ENCODE measurements at regions not wholly inside any gene's neighbourhood (a gene's known extent, or its start where the extent isn't known, plus 50 kb on each side); places are given as distances from the start of the nearest gene placed in this dataset.

DNA sequence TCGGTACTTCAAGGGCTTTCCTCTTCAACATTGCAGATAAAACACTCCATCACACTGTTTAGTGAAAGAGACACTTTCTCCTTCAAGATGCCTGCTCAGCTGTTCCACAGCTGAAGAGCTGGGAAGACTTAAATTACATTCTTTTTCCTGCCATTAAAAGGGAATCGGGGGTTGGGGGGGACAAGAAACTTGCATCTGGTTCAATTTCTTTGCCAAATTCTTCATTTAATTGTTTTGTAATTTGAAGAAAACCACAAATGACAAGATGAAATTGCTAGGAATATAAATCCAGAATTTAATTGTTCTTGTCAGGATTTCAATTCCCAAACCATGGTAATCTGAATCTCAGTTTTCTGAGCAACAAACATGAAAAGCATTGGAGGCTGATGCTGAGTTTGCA, 478.3 kb downstream of the EBF1 start:
- no peaks in the 10 kb centered on the region for H3K79me2 ChIP-seq (ENCODE audit: low read length)
- no peak overlapping the region for H3K27ac ChIP-seq (ENCODE audit: low read length)
- H3K27me3 ChIP-seq (replicated peaks; ENCODE audit: insufficient read depth, low read length): no peaks in the 10 kb centered on the region
- H3K9me2 ChIP-seq (replicated peaks; ENCODE audit: insufficient read depth, low read length): no peaks in the 10 kb centered on the region
- no peak overlapping the region for H3K9ac ChIP-seq (ENCODE audit: low read length)
- H3K9me3 ChIP-seq (replicated peaks; ENCODE audit: insufficient read depth, low read length): no peaks in the 10 kb centered on the region
- DNase-seq: no peak
- H4K20me1 ChIP-seq (ENCODE audit: insufficient read depth, low read length): no peaks in the 10 kb centered on the region
- no peaks in the 10 kb centered on the region for H3K36me3 ChIP-seq (replicated peaks; ENCODE audit: insufficient read depth, low read length)
- TF ChIP-seq, protein P1, sequence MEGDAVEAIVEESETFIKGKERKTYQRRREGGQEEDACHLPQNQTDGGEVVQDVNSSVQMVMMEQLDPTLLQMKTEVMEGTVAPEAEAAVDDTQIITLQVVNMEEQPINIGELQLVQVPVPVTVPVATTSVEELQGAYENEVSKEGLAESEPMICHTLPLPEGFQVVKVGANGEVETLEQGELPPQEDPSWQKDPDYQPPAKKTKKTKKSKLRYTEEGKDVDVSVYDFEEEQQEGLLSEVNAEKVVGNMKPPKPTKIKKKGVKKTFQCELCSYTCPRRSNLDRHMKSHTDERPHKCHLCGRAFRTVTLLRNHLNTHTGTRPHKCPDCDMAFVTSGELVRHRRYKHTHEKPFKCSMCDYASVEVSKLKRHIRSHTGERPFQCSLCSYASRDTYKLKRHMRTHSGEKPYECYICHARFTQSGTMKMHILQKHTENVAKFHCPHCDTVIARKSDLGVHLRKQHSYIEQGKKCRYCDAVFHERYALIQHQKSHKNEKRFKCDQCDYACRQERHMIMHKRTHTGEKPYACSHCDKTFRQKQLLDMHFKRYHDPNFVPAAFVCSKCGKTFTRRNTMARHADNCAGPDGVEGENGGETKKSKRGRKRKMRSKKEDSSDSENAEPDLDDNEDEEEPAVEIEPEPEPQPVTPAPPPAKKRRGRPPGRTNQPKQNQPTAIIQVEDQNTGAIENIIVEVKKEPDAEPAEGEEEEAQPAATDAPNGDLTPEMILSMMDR (IDR thresholded peaks at IDR 0.05; ENCODE audit: low read length): no peak
- no peak for TF ChIP-seq EZH2phosphoT487 (IDR thresholded peaks at IDR 0.05; ENCODE audit: low read length)
- no peak for TF ChIP-seq EZH2 (optimal IDR thresholded peaks at IDR 0.05; ENCODE audit: low read depth, low read length)
- H3F3A ChIP-seq (ENCODE audit: insufficient read depth, low read length): no peaks in the 10 kb centered on the region
- H2AFZ ChIP-seq (ENCODE audit: low read length): no peak overlapping the region
- H3K4me3 ChIP-seq (ENCODE audit: low read length): no peak overlapping the region
- H3K4me2 ChIP-seq (ENCODE audit: low read depth, low read length): no peak overlapping the region
- H3K4me1 ChIP-seq (ENCODE audit: low read length): no peaks in the 10 kb centered on the region

DNA sequence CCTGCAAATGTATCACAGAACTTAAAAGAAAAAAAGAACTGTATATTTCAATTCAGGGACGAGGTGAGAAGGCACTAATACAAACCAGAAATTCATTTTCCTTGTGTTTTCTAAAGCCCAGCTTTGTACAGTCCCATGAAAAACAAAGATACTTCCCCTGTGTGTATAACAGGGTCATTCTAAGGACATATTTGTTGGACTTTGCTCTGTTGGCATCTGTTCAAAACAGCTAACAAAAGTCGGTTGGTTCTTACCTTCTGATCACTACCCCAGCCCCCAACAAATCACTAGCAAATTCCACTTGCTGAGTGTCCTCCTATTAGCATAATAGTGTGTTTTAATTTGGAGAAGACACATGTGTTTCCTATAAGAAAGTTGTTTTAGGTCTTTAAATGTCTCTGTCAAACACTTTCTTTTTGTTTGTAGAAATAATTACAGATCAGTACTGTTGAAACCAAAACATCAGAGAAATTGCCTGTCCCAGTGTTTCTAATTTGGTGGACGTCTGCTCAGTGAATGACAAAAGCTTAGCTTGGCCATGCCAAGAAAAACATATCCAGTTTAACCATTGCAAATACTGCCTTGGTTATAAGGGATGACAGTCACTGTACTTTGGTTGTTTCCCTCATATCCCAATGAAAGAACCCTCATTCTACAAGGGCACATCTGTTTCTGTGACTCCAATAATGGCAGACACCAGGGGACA, 480.5 kb downstream of the EBF1 start:
- H3K4me2 ChIP-seq (ENCODE audit: low read depth, low read length): no peak overlapping the region
- no peaks in the 10 kb centered on the region for H3K27me3 ChIP-seq (replicated peaks; ENCODE audit: insufficient read depth, low read length)
- no peaks in the 10 kb centered on the region for H3K4me1 ChIP-seq (ENCODE audit: low read length)
- H3F3A ChIP-seq (ENCODE audit: insufficient read depth, low read length): no peaks in the 10 kb centered on the region
- no peaks in the 10 kb centered on the region for H3K9me3 ChIP-seq (replicated peaks; ENCODE audit: insufficient read depth, low read length)
- H3K9me2 ChIP-seq (replicated peaks; ENCODE audit: insufficient read depth, low read length): no peaks in the 10 kb centered on the region
- no peak overlapping the region for H3K27ac ChIP-seq (ENCODE audit: low read length)
- TF ChIP-seq, protein P1 (IDR thresholded peaks at IDR 0.05; ENCODE audit: low read length): no peak
- TF ChIP-seq EZH2 (optimal IDR thresholded peaks at IDR 0.05; ENCODE audit: low read depth, low read length): no peak
- no peak for TF ChIP-seq EZH2phosphoT487 (IDR thresholded peaks at IDR 0.05; ENCODE audit: low read length)
- no peak overlapping the region for H3K4me3 ChIP-seq (ENCODE audit: low read length)
- no peaks in the 10 kb centered on the region for H4K20me1 ChIP-seq (ENCODE audit: insufficient read depth, low read length)
- H2AFZ ChIP-seq (ENCODE audit: low read length): no peak overlapping the region
- H3K9ac ChIP-seq (ENCODE audit: low read length): no peak overlapping the region
- H3K79me2 ChIP-seq (ENCODE audit: low read length): no peaks in the 10 kb centered on the region
- DNase-seq: no peak
- H3K36me3 ChIP-seq (replicated peaks; ENCODE audit: insufficient read depth, low read length): no peaks in the 10 kb centered on the region

DNA sequence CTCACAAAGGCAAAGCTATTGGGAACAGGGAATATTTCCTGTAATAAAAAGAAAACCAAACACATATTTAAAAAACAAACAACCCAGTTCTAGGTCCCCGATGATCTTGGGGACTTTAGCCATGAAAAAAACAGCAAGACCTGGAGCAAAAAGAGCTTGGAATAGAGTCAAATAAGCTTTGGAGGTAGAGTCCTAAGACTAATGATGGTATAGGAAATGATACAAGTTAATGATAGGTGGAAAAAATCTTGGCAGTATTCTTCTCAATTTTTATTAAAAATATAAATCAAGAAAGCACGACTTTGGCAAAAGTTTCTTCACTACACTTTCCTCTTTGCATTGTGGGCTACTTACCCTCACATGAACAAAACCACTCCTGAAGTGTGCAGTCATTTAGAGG, 481.5 kb downstream of the EBF1 start:
- H4K20me1 ChIP-seq (ENCODE audit: insufficient read depth, low read length): no peaks in the 10 kb centered on the region
- H3K36me3 ChIP-seq (replicated peaks; ENCODE audit: insufficient read depth, low read length): no peaks in the 10 kb centered on the region
- H3K9ac ChIP-seq (ENCODE audit: low read length): no peak overlapping the region
- no peak overlapping the region for H3K4me2 ChIP-seq (ENCODE audit: low read depth, low read length)
- no peaks in the 10 kb centered on the region for H3K9me3 ChIP-seq (replicated peaks; ENCODE audit: insufficient read depth, low read length)
- no peaks in the 10 kb centered on the region for H3K27me3 ChIP-seq (replicated peaks; ENCODE audit: insufficient read depth, low read length)
- H3F3A ChIP-seq (ENCODE audit: insufficient read depth, low read length): no peaks in the 10 kb centered on the region
- H2AFZ ChIP-seq (ENCODE audit: low read length): no peak overlapping the region
- no peak for DNase-seq
- no peak for TF ChIP-seq EZH2 (optimal IDR thresholded peaks at IDR 0.05; ENCODE audit: low read depth, low read length)
- TF ChIP-seq, protein P1 (IDR thresholded peaks at IDR 0.05; ENCODE audit: low read length): no peak
- no peak for TF ChIP-seq EZH2phosphoT487 (IDR thresholded peaks at IDR 0.05; ENCODE audit: low read length)
- H3K4me1 ChIP-seq (ENCODE audit: low read length): no peaks in the 10 kb centered on the region
- no peaks in the 10 kb centered on the region for H3K79me2 ChIP-seq (ENCODE audit: low read length)
- no peak overlapping the region for H3K27ac ChIP-seq (ENCODE audit: low read length)
- no peaks in the 10 kb centered on the region for H3K9me2 ChIP-seq (replicated peaks; ENCODE audit: insufficient read depth, low read length)
- no peak overlapping the region for H3K4me3 ChIP-seq (ENCODE audit: low read length)

All from MM.1S (cell line).